ENCODE measurements at regions not wholly inside any gene's neighbourhood (a gene's known extent, or its start where the extent isn't known, plus 50 kb on each side); places are given as distances from the start of the nearest gene placed in this dataset.

DNA sequence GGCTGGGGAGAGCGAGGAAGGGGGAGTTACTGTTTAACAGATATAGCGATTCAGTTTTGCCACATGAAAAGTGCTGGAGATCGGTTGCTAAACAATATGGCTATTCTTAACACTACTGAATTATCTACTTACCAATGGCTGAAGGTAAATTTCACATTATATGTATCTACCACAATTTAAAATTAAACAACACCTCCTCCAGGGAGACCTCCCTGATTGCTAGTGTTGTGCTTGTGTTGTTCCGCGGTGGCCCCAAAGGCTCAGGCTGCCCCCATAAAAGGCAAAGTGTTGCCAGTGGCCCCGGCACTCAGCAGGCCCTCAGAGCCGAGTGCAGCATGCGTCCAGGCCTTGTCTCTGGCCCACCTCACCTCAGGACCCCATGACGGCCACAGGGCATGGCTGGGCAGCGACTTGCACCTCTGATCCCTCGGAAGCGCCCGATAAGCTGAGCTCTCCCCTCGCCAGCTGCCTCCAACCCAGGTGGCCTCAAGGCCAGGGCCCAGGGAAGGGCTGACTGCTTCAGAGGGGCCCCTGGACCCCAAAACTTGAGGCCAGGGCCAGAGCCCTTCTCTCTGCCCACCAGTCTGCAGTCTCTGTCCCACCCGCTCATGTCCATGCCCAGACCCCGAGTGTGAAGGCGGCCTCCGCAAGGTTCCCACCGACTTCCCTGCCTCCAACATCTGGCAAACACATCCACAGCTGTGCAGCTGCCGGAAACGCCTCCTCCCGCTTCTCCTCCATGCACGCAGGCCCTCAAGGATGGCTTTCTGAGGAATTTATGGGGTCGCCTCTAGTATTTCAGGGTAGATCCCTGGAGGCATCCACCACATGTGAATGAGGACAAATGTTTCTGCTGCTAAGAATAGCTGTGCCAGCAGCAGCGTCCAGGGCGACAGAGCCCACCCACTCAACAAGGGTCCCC is 60.0 kb downstream of the NCOR2 start:
- in situ Hi-C loops (cut with HindIII; ENCODE audit: low pct_unique_long_range_greater_than_20kb, low sequenced_read_pairs) (no loop called here), intact Hi-C loops (cut with micrococcal nuclease; ENCODE audit: unreplicated experiment) (no loop called here)

DNA sequence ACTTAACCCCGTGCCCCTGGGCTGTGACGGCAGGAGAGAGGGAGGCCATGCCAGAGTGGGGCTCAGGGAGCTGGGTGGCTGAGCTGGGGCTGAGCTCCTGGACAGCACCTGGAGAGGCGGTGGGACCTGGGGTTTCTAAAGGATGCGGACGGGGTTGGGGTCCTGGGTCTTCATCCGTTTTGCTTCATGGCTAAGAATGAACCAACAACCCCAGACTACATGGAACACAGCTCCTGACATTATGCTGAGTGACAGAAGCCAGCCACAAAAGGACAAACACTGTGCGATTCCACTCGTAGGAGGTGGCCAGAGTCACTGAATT is 60.6 kb downstream of the NCOR2 start:
- no TSS peak for BruUV-seq (replicated peaks)
- in situ Hi-C loops (cut with HindIII; ENCODE audit: low pct_unique_long_range_greater_than_20kb, low sequenced_read_pairs) (no loop called here), intact Hi-C loops (cut with micrococcal nuclease; ENCODE audit: unreplicated experiment) (no loop called here)
- H3K4me3 ChIP-seq (ENCODE audit: low read depth in 2 of 2, low read length in 2 of 2) = 0 out of 4 replicates have a peak overlapping the region, but pooled peaks of 1 of the 2 experiments have one; percentile 0
- DNase-seq (ENCODE audit: low read depth, low spot score) (no peak), ATAC-seq (no peak)
- ChIA-PET CTCF (no interaction called here), POLR2A (no interaction called here)
- TF ChIP-seq TCF7L2 (IDR thresholded peaks at IDR 0.05; ENCODE audit: low read depth, low read length) (no peak), POLR2AphosphoS5 (IDR thresholded peaks at IDR 0.05; ENCODE audit: low read depth, low read length) (no peak), SIN3A (IDR thresholded peaks at IDR 0.05; ENCODE audit: borderline replicate concordance, insufficient read depth, low read depth, low read length) (no peak)
- TF ChIP-seq, protein P1, sequence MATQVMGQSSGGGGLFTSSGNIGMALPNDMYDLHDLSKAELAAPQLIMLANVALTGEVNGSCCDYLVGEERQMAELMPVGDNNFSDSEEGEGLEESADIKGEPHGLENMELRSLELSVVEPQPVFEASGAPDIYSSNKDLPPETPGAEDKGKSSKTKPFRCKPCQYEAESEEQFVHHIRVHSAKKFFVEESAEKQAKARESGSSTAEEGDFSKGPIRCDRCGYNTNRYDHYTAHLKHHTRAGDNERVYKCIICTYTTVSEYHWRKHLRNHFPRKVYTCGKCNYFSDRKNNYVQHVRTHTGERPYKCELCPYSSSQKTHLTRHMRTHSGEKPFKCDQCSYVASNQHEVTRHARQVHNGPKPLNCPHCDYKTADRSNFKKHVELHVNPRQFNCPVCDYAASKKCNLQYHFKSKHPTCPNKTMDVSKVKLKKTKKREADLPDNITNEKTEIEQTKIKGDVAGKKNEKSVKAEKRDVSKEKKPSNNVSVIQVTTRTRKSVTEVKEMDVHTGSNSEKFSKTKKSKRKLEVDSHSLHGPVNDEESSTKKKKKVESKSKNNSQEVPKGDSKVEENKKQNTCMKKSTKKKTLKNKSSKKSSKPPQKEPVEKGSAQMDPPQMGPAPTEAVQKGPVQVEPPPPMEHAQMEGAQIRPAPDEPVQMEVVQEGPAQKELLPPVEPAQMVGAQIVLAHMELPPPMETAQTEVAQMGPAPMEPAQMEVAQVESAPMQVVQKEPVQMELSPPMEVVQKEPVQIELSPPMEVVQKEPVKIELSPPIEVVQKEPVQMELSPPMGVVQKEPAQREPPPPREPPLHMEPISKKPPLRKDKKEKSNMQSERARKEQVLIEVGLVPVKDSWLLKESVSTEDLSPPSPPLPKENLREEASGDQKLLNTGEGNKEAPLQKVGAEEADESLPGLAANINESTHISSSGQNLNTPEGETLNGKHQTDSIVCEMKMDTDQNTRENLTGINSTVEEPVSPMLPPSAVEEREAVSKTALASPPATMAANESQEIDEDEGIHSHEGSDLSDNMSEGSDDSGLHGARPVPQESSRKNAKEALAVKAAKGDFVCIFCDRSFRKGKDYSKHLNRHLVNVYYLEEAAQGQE (IDR thresholded peaks at IDR 0.05; ENCODE audit: insufficient read depth in 1 of 2, low read depth in 2 of 2, low read length in 1 of 2) = no peak
- TF ChIP-seq, protein P2, sequence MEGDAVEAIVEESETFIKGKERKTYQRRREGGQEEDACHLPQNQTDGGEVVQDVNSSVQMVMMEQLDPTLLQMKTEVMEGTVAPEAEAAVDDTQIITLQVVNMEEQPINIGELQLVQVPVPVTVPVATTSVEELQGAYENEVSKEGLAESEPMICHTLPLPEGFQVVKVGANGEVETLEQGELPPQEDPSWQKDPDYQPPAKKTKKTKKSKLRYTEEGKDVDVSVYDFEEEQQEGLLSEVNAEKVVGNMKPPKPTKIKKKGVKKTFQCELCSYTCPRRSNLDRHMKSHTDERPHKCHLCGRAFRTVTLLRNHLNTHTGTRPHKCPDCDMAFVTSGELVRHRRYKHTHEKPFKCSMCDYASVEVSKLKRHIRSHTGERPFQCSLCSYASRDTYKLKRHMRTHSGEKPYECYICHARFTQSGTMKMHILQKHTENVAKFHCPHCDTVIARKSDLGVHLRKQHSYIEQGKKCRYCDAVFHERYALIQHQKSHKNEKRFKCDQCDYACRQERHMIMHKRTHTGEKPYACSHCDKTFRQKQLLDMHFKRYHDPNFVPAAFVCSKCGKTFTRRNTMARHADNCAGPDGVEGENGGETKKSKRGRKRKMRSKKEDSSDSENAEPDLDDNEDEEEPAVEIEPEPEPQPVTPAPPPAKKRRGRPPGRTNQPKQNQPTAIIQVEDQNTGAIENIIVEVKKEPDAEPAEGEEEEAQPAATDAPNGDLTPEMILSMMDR (IDR thresholded peaks at IDR 0.05) = no peak
- no peaks in the 10 kb centered on the region for H3K27me3 ChIP-seq (ENCODE audit: control insufficient read depth, insufficient read depth, low read length)
- no peaks in the 10 kb centered on the region for H3K36me3 ChIP-seq (ENCODE audit: control insufficient read depth, insufficient read depth, low read length)
- no peaks in the 10 kb centered on the region for H3K9me3 ChIP-seq (ENCODE audit: control insufficient read depth, insufficient read depth, low read depth, low read length)
- peaks cover 77% of the 10 kb centered on the region for H3K4me1 ChIP-seq (ENCODE audit: control insufficient read depth, insufficient read depth, low read length)
- H3K27ac ChIP-seq (ENCODE audit: low read length) = peak overlapping the region; percentile 77

More for the DNA sequence above, 60.0 kb downstream of the NCOR2 start:
- CTCF ChIA-PET = no interaction called here
- no peak overlapping the region for H3K4me3 ChIP-seq (ENCODE audit: low read depth in 2 of 2, low read length in 2 of 2)
- ATAC-seq = no peak
- H3K36me3 ChIP-seq (ENCODE audit: control insufficient read depth, insufficient read depth, low read length) = no peaks in the 10 kb centered on the region
- no TSS peak for BruUV-seq (replicated peaks)
- POLR2A ChIA-PET = no interaction called here
- H3K27ac ChIP-seq (ENCODE audit: low read length) = peak overlapping the region; percentile 77
- no peaks in the 10 kb centered on the region for H3K27me3 ChIP-seq (ENCODE audit: control insufficient read depth, insufficient read depth, low read length)
- no peaks in the 10 kb centered on the region for H3K9me3 ChIP-seq (ENCODE audit: control insufficient read depth, insufficient read depth, low read depth, low read length)
- no peak for DNase-seq (ENCODE audit: low read depth, low spot score)
- TF ChIP-seq, protein P2 (IDR thresholded peaks at IDR 0.05) = no peak
- TF ChIP-seq SIN3A (IDR thresholded peaks at IDR 0.05; ENCODE audit: borderline replicate concordance, insufficient read depth, low read depth, low read length) = no peak
- no peak for TF ChIP-seq POLR2AphosphoS5 (IDR thresholded peaks at IDR 0.05; ENCODE audit: low read depth, low read length)
- TF ChIP-seq, protein P1 (IDR thresholded peaks at IDR 0.05; ENCODE audit: insufficient read depth in 1 of 2, low read depth in 2 of 2, low read length in 1 of 2) = no peak
- TF ChIP-seq TCF7L2 (IDR thresholded peaks at IDR 0.05; ENCODE audit: low read depth, low read length) = no peak
- H3K4me1 ChIP-seq (ENCODE audit: control insufficient read depth, insufficient read depth, low read length) = peaks cover 76% of the 10 kb centered on the region

Measured in Panc1 (cell line).